CD14-positive monocyte (primary cell): ENCODE measurements at regions not wholly inside any gene's neighbourhood (a gene's known extent, or its start where the extent isn't known, plus 50 kb on each side); places are given as distances from the start of the nearest gene placed in this dataset.

ENCODE experiments used
- DNase-seq, 3 donors: peaks; one replicate each; pipeline ENCODE4 v3.0.0-alpha.2; 2011 to 2022
- H2AFZ ChIP-seq: 2 replicates; pipeline ENCODE4 v1.6.0; 2012; ENCODE audit warnings: mild to moderate bottlenecking, low read depth, low read length, inconsistent platforms; ENCODE audit not compliant: insufficient read depth, poor library complexity, severe bottlenecking
- H3K27ac ChIP-seq, 2 donors: 1 replicate in 1 of 2; 2 replicates in 1 of 2; pipeline ENCODE4 v1.5.1; 2012 to 2013; ENCODE audit warnings: low read length in 2 of 2, control low read depth in 1 of 2, inconsistent platforms in 1 of 2, low read depth in 1 of 2, mild to moderate bottlenecking in 1 of 2
- H3K27me3 ChIP-seq, 2 donors: one replicate each; pipeline versions ENCODE4 v1.6.0 to v1.6.1; 2011 to 2013; ENCODE audit warnings: low read length in 2 of 2; ENCODE audit not compliant: control insufficient read depth in 2 of 2, insufficient read depth in 2 of 2
- H3K36me3 ChIP-seq, 2 donors: replicated peaks in 1 of 2; 1 replicate in 1 of 2; 2 replicates in 1 of 2; pipeline versions ENCODE4 v1.5.1 to v1.6.1; 2012 to 2013; ENCODE audit warnings: low read length in 2 of 2, control low read depth in 1 of 2, inconsistent platforms in 1 of 2, mild to moderate bottlenecking in 1 of 2; ENCODE audit not compliant: insufficient read depth in 2 of 2, control insufficient read depth in 1 of 2
- H3K4me1 ChIP-seq, 2 donors: 1 replicate in 1 of 2; 2 replicates in 1 of 2; pipeline versions ENCODE4 v1.5.1 to v1.6.1; 2012 to 2013; ENCODE audit warnings: low read length in 2 of 2, control low read depth in 1 of 2, inconsistent platforms in 1 of 2, mild to moderate bottlenecking in 1 of 2, moderate library complexity in 1 of 2; ENCODE audit not compliant: insufficient read depth in 2 of 2, control insufficient read depth in 1 of 2
- H3K4me2 ChIP-seq: replicated peaks from 2 replicates; pipeline ENCODE3; 2012; ENCODE audit warnings: low read length, moderate library complexity, mild to moderate bottlenecking; ENCODE audit not compliant: poor library complexity, severe bottlenecking; ENCODE audit errors: extremely low read depth
- H3K4me3 ChIP-seq, 3 experiments: fragments of 200-600 bp in 1 of 3; sonication (generic) in 1 of 3; replicated peaks in 1 of 3; 1 replicate in 2 of 3; 2 replicates in 1 of 3; pipeline ENCODE4 v1.5.1; 2011 to 2013; ENCODE audit warnings: low read length in 3 of 3, mild to moderate bottlenecking in 3 of 3, control low read depth in 2 of 3, low read depth in 2 of 3, inconsistent platforms in 1 of 3, moderate library complexity in 1 of 3
- H3K79me2 ChIP-seq: 2 replicates; pipeline ENCODE4 v1.6.0; 2012; ENCODE audit warnings: mild to moderate bottlenecking, control low read depth, inconsistent platforms, low read length, moderate library complexity; ENCODE audit not compliant: insufficient read depth
- H3K9ac ChIP-seq: 2 replicates; pipeline ENCODE4 v1.6.0; 2017; ENCODE audit warnings: low read length, mild to moderate bottlenecking; ENCODE audit not compliant: insufficient read depth, poor library complexity, severe bottlenecking
- H3K9me3 ChIP-seq, 2 donors: replicated peaks in 1 of 2; 1 replicate in 1 of 2; 2 replicates in 1 of 2; pipeline versions ENCODE4 v1.5.1 to v1.6.1; 2012 to 2013; ENCODE audit warnings: low read length in 2 of 2, control low read depth in 1 of 2; ENCODE audit not compliant: control insufficient read depth in 1 of 2, insufficient read depth in 1 of 2
- H4K20me1 ChIP-seq: 2 replicates; pipeline ENCODE4 v1.6.0; 2012; ENCODE audit warnings: mild to moderate bottlenecking, low read length, control low read depth, moderate library complexity; ENCODE audit not compliant: insufficient read depth
- H3K27ac Mint-ChIP-seq, 7 donors: one replicate each; pipeline ENCODE4 v1.8.0; 2020; ENCODE audit warnings: mild to moderate bottlenecking in 7 of 7, mixed read lengths in 7 of 7, moderate library complexity in 6 of 7, inconsistent platforms in 2 of 7
- H3K27me3 Mint-ChIP-seq, 3 donors: one replicate each; pipeline ENCODE4 v1.8.0; 2021 to 2022; ENCODE audit warnings: low read depth in 3 of 3, mild to moderate bottlenecking in 3 of 3, mixed read lengths in 3 of 3, moderate library complexity in 3 of 3, inconsistent platforms in 1 of 3
- H3K36me3 Mint-ChIP-seq, 2 donors: one replicate each; pipeline ENCODE4 v1.8.0; 2020; ENCODE audit warnings: mixed read lengths in 2 of 2, inconsistent platforms in 1 of 2, mild to moderate bottlenecking in 1 of 2
- H3K4me1 Mint-ChIP-seq: one replicate; pipeline ENCODE4 v1.8.0; 2020; ENCODE audit warnings: mild to moderate bottlenecking, mixed read lengths
- H3K4me3 Mint-ChIP-seq, 2 donors: one replicate each; pipeline ENCODE4 v1.8.0; 2020; ENCODE audit warnings: mild to moderate bottlenecking in 2 of 2, mixed read lengths in 2 of 2, moderate library complexity in 1 of 2
- H3K9me3 Mint-ChIP-seq, 7 donors: one replicate each; pipeline ENCODE4 v1.8.0; 2020 to 2022; ENCODE audit warnings: mixed read lengths in 7 of 7, mild to moderate bottlenecking in 6 of 7, moderate library complexity in 6 of 7, inconsistent platforms in 2 of 7
- WGBS: methylation state at CpG from one replicate; pipeline ENCODE4 v1.1.5; 2013; ENCODE audit warnings: missing lambda C conversion rate; ENCODE audit not compliant: insufficient coverage; 5-methylcytosine and 5-hydroxymethylcytosine counted together
- intact Hi-C, 2 donors: fragments of 100-400 bp; cut with micrococcal nuclease; formaldehyde crosslinking; loops; one replicate each; pipeline versions ENCODE4 v1.15.0 to v1.15.1; 2023
- TF ChIP-seq, protein P1 (sequence below): fragments of 200-600 bp; IDR thresholded peaks from one replicate; pipeline ENCODE4 v1.8.0; 2022; ENCODE audit warnings: antibody characterized with exemption, mild to moderate bottlenecking

DNA sequence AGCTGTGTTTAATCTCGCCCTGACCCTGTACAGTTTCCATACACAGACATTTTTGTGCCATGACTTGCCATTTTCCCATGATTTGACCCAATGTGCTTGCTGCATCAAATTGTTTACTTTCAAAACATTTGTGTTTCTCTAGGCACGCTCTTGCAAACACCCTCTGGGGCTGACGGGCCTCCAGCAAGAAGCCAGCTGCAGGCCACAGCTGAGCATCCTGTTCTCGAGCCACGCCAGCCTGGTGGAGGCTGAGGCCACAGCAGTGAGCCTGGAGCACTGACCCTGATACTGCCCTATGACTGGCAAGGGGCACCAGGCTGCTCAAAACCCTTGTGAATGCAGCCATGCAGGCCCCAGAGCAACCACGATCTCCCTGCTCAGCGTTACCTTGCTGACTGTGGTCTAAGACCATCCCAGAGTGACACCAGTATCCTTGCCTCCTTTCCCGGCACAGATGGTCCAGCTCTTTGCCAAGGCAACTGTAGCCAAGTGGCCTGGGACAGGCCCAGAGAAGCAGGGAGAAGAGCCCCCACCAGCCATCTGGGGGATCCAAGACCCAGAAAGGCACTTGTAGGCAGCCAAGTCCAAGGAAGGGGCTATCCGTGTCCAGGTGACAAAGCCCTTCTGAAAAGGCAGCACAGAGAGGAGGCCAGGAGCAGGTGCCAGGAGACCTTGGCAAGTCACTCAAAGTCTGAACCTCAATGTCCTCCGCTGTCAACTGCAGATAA, 78.5 kb downstream of the OAT start:
- Histone ChIP-seq H3K27me3 (no peaks in the 10 kb centered on the region), H3K79me2 (no peaks in the 10 kb centered on the region), H4K20me1 (no peaks in the 10 kb centered on the region), H3K4me3 (peak overlapping the region in 1 of 3 experiments; percentile 4), H3K4me1 (peaks cover 42 to 51% of the 10 kb centered on the region in 2 donors), H3K27ac (peak overlapping the region; percentile 92 to 98), H3K4me2 (peak overlapping the region; percentile 46), H3K9ac (peak overlapping the region; percentile 82), H3K36me3 (no peaks in the 10 kb centered on the region), H2AFZ (no peak overlapping the region), H3K9me3 (no peaks in the 10 kb centered on the region)
- Mint-ChIP-seq H3K27ac (peak overlapping the region; percentile 96 to 98 (median 97)), H3K4me1 (peaks cover 62% of the 10 kb centered on the region), H3K9me3 (peaks cover 5 to 13% (median 7%) of the 10 kb centered on the region in 7 donors), H3K27me3 (peaks cover 4% of the 10 kb centered on the region in 3 donors), H3K36me3 (peaks cover 10 to 16% of the 10 kb centered on the region in 2 donors), H3K4me3 (peak overlapping the region; percentile 56 to 64)
- TF ChIP-seq, protein P1, sequence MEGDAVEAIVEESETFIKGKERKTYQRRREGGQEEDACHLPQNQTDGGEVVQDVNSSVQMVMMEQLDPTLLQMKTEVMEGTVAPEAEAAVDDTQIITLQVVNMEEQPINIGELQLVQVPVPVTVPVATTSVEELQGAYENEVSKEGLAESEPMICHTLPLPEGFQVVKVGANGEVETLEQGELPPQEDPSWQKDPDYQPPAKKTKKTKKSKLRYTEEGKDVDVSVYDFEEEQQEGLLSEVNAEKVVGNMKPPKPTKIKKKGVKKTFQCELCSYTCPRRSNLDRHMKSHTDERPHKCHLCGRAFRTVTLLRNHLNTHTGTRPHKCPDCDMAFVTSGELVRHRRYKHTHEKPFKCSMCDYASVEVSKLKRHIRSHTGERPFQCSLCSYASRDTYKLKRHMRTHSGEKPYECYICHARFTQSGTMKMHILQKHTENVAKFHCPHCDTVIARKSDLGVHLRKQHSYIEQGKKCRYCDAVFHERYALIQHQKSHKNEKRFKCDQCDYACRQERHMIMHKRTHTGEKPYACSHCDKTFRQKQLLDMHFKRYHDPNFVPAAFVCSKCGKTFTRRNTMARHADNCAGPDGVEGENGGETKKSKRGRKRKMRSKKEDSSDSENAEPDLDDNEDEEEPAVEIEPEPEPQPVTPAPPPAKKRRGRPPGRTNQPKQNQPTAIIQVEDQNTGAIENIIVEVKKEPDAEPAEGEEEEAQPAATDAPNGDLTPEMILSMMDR: no peak
- peak in 1 of 3 donors; percentile 21 for DNase-seq
- WGBS: 88% methylated on average over 10 of the region's 10 CpGs
- intact Hi-C loops: no loop called here

DNA sequence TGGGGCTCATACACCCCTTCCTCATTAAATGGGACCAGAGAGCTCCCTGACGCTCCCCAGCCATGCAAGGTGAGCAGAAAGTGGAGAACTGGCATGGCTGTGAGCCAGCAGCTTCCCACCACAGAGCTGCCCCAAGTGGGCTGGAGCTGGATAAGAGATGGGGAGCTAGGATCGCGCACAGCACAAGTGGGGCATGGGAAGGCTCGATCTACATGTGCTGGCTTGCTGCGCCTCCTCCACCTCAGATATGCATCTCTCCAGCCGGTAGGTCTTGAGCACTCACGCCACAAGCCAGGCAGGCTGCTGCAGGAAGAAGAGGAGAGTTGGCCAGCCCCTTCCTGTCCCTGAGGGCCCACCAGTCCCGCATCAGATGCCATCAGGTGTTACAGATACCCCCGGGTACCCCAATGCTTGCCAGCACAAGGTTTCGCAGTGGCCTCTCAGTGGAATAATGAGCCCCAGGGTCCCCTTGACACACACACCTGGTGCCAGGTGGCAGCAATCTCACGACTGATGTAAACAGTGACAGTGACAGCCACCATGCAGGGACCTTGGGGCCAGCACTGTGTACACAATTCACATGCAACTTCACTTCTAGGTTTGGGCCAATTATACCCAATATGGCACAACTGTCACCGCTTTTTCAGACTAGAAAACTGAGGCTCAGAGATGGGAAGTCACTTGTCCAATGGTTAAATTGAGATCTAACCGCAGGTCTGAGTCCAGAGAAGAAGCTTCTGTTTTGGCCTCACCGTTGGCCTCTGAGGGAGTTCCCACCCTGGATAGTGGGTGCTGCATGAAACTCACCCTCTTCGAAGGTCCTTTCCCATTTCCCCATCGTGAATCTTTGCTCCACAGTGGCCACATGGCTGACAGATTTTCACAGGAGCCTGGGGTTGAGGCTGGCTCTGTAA, 79.3 kb downstream of the OAT start:
- H3K4me3 ChIP-seq: no peak overlapping the region
- peak overlapping the region in 1 of 2 donors; percentile 98 for H3K27ac ChIP-seq
- DNase-seq: peak in 2 of 3 donors; percentile 46 to 78
- Mint-ChIP-seq H3K27me3 (peaks cover 3 to 4% (median 4%) of the 10 kb centered on the region in 3 donors), H3K9me3 (peaks cover 5 to 13% (median 7%) of the 10 kb centered on the region in 7 donors), H3K4me3 (no peak overlapping the region), H3K36me3 (peaks cover 10 to 17% of the 10 kb centered on the region in 2 donors), H3K4me1 (peaks cover 54% of the 10 kb centered on the region), H3K27ac (peak overlapping the region; percentile 75 to 98 (median 97))
- intact Hi-C loops: no loop called here
- H3K36me3 ChIP-seq: no peaks in the 10 kb centered on the region
- H3K27me3 ChIP-seq: no peaks in the 10 kb centered on the region
- no peak overlapping the region for H2AFZ ChIP-seq
- TF ChIP-seq, protein P1: no peak
- H3K9ac ChIP-seq: no peak overlapping the region
- H3K4me2 ChIP-seq: no peak overlapping the region
- 90% methylated on average over 13 of the region's 16 CpGs for WGBS
- H3K79me2 ChIP-seq: no peaks in the 10 kb centered on the region
- no peaks in the 10 kb centered on the region for H3K9me3 ChIP-seq
- H3K4me1 ChIP-seq: peaks cover 36 to 43% of the 10 kb centered on the region in 2 donors
- H4K20me1 ChIP-seq: no peaks in the 10 kb centered on the region
